ENCODE measurements at regions not wholly inside any gene's neighbourhood (a gene's known extent, or its start where the extent isn't known, plus 50 kb on each side); places are given as distances from the start of the nearest gene placed in this dataset.
"Not testable (repeated sequence)": the region's sequence is repeated elsewhere in the genome, so short reads cannot be mapped to it uniquely, and the experiment has no call there.

GRCh38 chr5:92145852-92146251, 762.7 kb upstream of the ARRDC3 start:
- H3K27ac ChIP-seq, result no peak overlapping the region
- no peak overlapping the region for H3K4me3 ChIP-seq
- H3K36me3 ChIP-seq, result no peaks in the 10 kb centered on the region
- no peak for TF ChIP-seq CTCF (IDR thresholded peaks at IDR 0.05)
- TF ChIP-seq POLR2A (IDR thresholded peaks at IDR 0.05), result no peak
- no peak for TF ChIP-seq EP300 (IDR thresholded peaks at IDR 0.05)
- H3K27me3 ChIP-seq, result peaks cover 2% of the 10 kb centered on the region
- no peaks in the 10 kb centered on the region for H3K4me1 ChIP-seq (ENCODE audit: insufficient read depth)
- intact Hi-C loops (cut with DNase I), result no loop called here
- DNase-seq, result no peak
- WGBS, 3 donors, result 87 to 89% (median 89%) methylated on average over 3 of the region's 3 CpGs
- no peaks in the 10 kb centered on the region for H3K9me3 ChIP-seq

- no peaks in the 10 kb centered on the region for H3K9me3 ChIP-seq
- TF ChIP-seq CTCF (IDR thresholded peaks at IDR 0.05), result no peak
- TF ChIP-seq EP300 (IDR thresholded peaks at IDR 0.05), result no peak
- no peak for TF ChIP-seq POLR2A (IDR thresholded peaks at IDR 0.05)
- no peaks in the 10 kb centered on the region for H3K4me1 ChIP-seq (ENCODE audit: insufficient read depth)
- H3K27ac ChIP-seq, result no peak overlapping the region
- no peak for DNase-seq
- peaks cover 2% of the 10 kb centered on the region for H3K27me3 ChIP-seq
- H3K4me3 ChIP-seq, result no peak overlapping the region
- intact Hi-C loops (cut with DNase I), result no loop called here
- no peaks in the 10 kb centered on the region for H3K36me3 ChIP-seq
- 74 to 81% (median 77%) methylated on average over 3 of the region's 3 CpGs for WGBS, 3 donors
Observed at GRCh38 chr5:92144824-92145223, 761.7 kb upstream of the ARRDC3 start.

GRCh38 chr5:92132294-92132908, 749.3 kb upstream of the ARRDC3 start:
- 88 to 91% (median 89%) methylated on average over 5 of the region's 5 CpGs for WGBS, 3 donors
- H3K36me3 ChIP-seq; H3K27ac ChIP-seq; H3K4me1 ChIP-seq (ENCODE audit: insufficient read depth); H3K4me3 ChIP-seq; H3K9me3 ChIP-seq; DNase-seq; intact Hi-C loops (cut with DNase I); H3K27me3 ChIP-seq: not testable (repeated sequence)

- WGBS, 3 donors, result 71 to 93% (median 81%) methylated on average over 1 of the region's 1 CpG
- no peaks in the 10 kb centered on the region for H3K9me3 ChIP-seq
- intact Hi-C loops (cut with DNase I), result no loop called here
- H3K4me1 ChIP-seq (ENCODE audit: insufficient read depth), result no peaks in the 10 kb centered on the region
- H3K36me3 ChIP-seq, result no peaks in the 10 kb centered on the region
- DNase-seq, result no peak
- H3K27ac ChIP-seq, result no peak overlapping the region
- H3K4me3 ChIP-seq, result no peak overlapping the region
- TF ChIP-seq CTCF (IDR thresholded peaks at IDR 0.05), result no peak
- TF ChIP-seq EP300 (IDR thresholded peaks at IDR 0.05), result no peak
- no peak for TF ChIP-seq POLR2A (IDR thresholded peaks at IDR 0.05)
- H3K27me3 ChIP-seq, result no peaks in the 10 kb centered on the region
Observed at GRCh38 chr5:92126182-92126581, 743.1 kb upstream of the ARRDC3 start.

- TF ChIP-seq POLR2A (IDR thresholded peaks at IDR 0.05), result no peak
- TF ChIP-seq CTCF (IDR thresholded peaks at IDR 0.05), result no peak
- no peak for TF ChIP-seq EP300 (IDR thresholded peaks at IDR 0.05)
- DNase-seq, result no peak
- intact Hi-C loops (cut with DNase I), result no loop called here
- Histone ChIP-seq H3K4me3 (no peak overlapping the region), H3K9me3 (no peaks in the 10 kb centered on the region), H3K4me1 (ENCODE audit: insufficient read depth) (no peaks in the 10 kb centered on the region), H3K27me3 (no peaks in the 10 kb centered on the region), H3K36me3 (no peaks in the 10 kb centered on the region), H3K27ac (no peak overlapping the region)
- WGBS, 3 donors, result 88 to 95% (median 89%) methylated on average over 1 of the region's 1 CpG
Observed at GRCh38 chr5:92119110-92119509, 736.0 kb upstream of the ARRDC3 start.
